ENCODE measurements at regions not wholly inside any gene's neighbourhood (a gene's known extent, or its start where the extent isn't known, plus 50 kb on each side); places are given as distances from the start of the nearest gene placed in this dataset.

GRCh38 chr2:138433995-138434951, 67.3 kb upstream of the SPOPL start:
- Histone ChIP-seq H3K4me3 (ENCODE audit: low read depth, low read length, poor library complexity, severe bottlenecking) (no peak overlapping the region), H3K36me3 (ENCODE audit: insufficient read depth, low read length, poor library complexity, severe bottlenecking) (no peaks in the 10 kb centered on the region), H3K4me1 (ENCODE audit: insufficient read depth, low read length, poor library complexity, severe bottlenecking) (no peaks in the 10 kb centered on the region), H3K27ac (ENCODE audit: low read depth, low read length, poor library complexity, severe bottlenecking) (no peak overlapping the region), H3K9me3 (ENCODE audit: low read depth, low read length, poor library complexity, severe bottlenecking) (no peaks in the 10 kb centered on the region), H3K27me3 (replicated peaks; ENCODE audit: insufficient read depth, low read depth, low read length, poor library complexity) (no peaks in the 10 kb centered on the region)
- BruUV-seq (replicated peaks), result no TSS peak
- ChIA-PET CTCF (no interaction called here), POLR2A (ENCODE audit: low non-redundant PET) (no interaction called here)
- intact Hi-C loops (cut with micrococcal nuclease; ENCODE audit: unreplicated experiment), result no loop called here
- DNase-seq (ENCODE audit: low spot score), result no peak
- TF ChIP-seq EZH2 (IDR thresholded peaks at IDR 0.05; ENCODE audit: borderline replicate concordance, low read depth, low read length, poor library complexity, severe bottlenecking) (no peak), CTCF (conservative IDR thresholded peaks at IDR 0.05; ENCODE audit: low read depth, low read length) (no peak)

- POLR2A ChIA-PET (ENCODE audit: low non-redundant PET), result no interaction called here
- H3K4me1 ChIP-seq (ENCODE audit: insufficient read depth, low read length, poor library complexity, severe bottlenecking), result no peaks in the 10 kb centered on the region
- H3K9me3 ChIP-seq (ENCODE audit: low read depth, low read length, poor library complexity, severe bottlenecking), result no peaks in the 10 kb centered on the region
- H3K27me3 ChIP-seq (replicated peaks; ENCODE audit: insufficient read depth, low read depth, low read length, poor library complexity), result no peaks in the 10 kb centered on the region
- intact Hi-C loops (cut with micrococcal nuclease; ENCODE audit: unreplicated experiment), result no loop called here
- no peak for DNase-seq (ENCODE audit: low spot score)
- CTCF ChIA-PET, result interaction anchor here (0.7 kb wide), 1 partner anchor 8 kb away, joined by 3 read pairs; no protein-coding TSS in a partner anchor
- no TSS peak for BruUV-seq (replicated peaks)
- no peaks in the 10 kb centered on the region for H3K36me3 ChIP-seq (ENCODE audit: insufficient read depth, low read length, poor library complexity, severe bottlenecking)
- TF ChIP-seq CTCF (conservative IDR thresholded peaks at IDR 0.05; ENCODE audit: low read depth, low read length) (no peak), EZH2 (IDR thresholded peaks at IDR 0.05; ENCODE audit: borderline replicate concordance, low read depth, low read length, poor library complexity, severe bottlenecking) (no peak)
- H3K4me3 ChIP-seq (ENCODE audit: low read depth, low read length, poor library complexity, severe bottlenecking), result no peak overlapping the region
- H3K27ac ChIP-seq (ENCODE audit: low read depth, low read length, poor library complexity, severe bottlenecking), result no peak overlapping the region
Observed at GRCh38 chr2:138435701-138436100, 65.9 kb upstream of the SPOPL start.

DNA sequence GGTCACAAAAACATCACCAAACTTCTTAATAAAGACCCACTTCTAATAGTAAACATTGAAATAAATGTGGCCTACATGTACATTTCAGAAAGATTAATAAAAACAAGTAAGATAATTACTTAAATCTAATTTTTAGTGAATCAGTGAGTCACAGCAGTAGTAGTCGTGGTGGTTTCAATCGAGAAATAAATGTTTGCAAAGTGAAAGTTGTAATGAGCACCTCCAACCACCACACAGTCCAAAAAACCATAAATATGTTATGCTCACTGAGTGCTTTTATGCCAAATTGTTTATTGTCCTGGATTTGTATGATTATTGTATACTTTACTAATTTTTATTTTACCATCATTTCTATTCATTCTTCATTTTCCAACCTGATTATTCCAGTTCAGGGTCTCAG, 61.8 kb upstream of the SPOPL start:
- ChIA-PET POLR2A (ENCODE audit: low non-redundant PET) (no interaction called here), CTCF (no interaction called here)
- no peak for TF ChIP-seq EZH2 (IDR thresholded peaks at IDR 0.05; ENCODE audit: borderline replicate concordance, low read depth, low read length, poor library complexity, severe bottlenecking)
- Histone ChIP-seq H3K27ac (ENCODE audit: low read depth, low read length, poor library complexity, severe bottlenecking) (no peak overlapping the region), H3K4me1 (ENCODE audit: insufficient read depth, low read length, poor library complexity, severe bottlenecking) (no peaks in the 10 kb centered on the region), H3K4me3 (ENCODE audit: low read depth, low read length, poor library complexity, severe bottlenecking) (no peak overlapping the region), H3K27me3 (replicated peaks; ENCODE audit: insufficient read depth, low read depth, low read length, poor library complexity) (no peaks in the 10 kb centered on the region), H3K36me3 (ENCODE audit: insufficient read depth, low read length, poor library complexity, severe bottlenecking) (no peaks in the 10 kb centered on the region), H3K9me3 (ENCODE audit: low read depth, low read length, poor library complexity, severe bottlenecking) (no peaks in the 10 kb centered on the region)
- no peak for DNase-seq (ENCODE audit: low spot score)
- intact Hi-C loops (cut with micrococcal nuclease; ENCODE audit: unreplicated experiment), result no loop called here
- no TSS peak for BruUV-seq (replicated peaks)
